MG63 (cell line): ENCODE measurements at regions not wholly inside any gene's neighbourhood (a gene's known extent, or its start where the extent isn't known, plus 50 kb on each side); places are given as distances from the start of the nearest gene placed in this dataset.
A peak's percentile ranks its signal among the peaks of the same experiment; 100 is the strongest.

ENCODE experiments used
- DNase-seq: peaks from one replicate; pipeline ENCODE4 v3.0.0-alpha.2; 2020
- H3K27me3 ChIP-seq: fragments of 250-450 bp; sonication (Bioruptor Pico); 2 replicates; pipeline ENCODE4 v1.5.1; 2020; ENCODE audit warnings: mild to moderate bottlenecking, moderate library complexity
- H3K36me3 ChIP-seq: fragments of 250-450 bp; sonication (Bioruptor Pico); 2 replicates; pipeline ENCODE4 v1.5.1; 2020; ENCODE audit warnings: mild to moderate bottlenecking, moderate library complexity
- H3K4me3 ChIP-seq: fragments of 250-450 bp; sonication (Bioruptor Pico); 2 replicates; pipeline ENCODE4 v1.5.1; 2020; ENCODE audit warnings: mild to moderate bottlenecking, moderate library complexity
- H3K9me3 ChIP-seq: fragments of 250-450 bp; sonication (Bioruptor Pico); 2 replicates; pipeline ENCODE4 v1.5.1; 2020; ENCODE audit warnings: mild to moderate bottlenecking, moderate library complexity

GRCh38 chr1:198888379-198888943 lies 249.6 kb downstream of the PTPRC start:
- no peaks in the 10 kb centered on the region for H3K27me3 ChIP-seq
- no peak for DNase-seq
- peaks cover 3% of the 10 kb centered on the region; the same call in 1 of the 2 replicates for H3K36me3 ChIP-seq
- no peak overlapping the region for H3K4me3 ChIP-seq
- H3K9me3 ChIP-seq = no peaks in the 10 kb centered on the region

GRCh38 chr1:198889101-198889500 lies 250.3 kb downstream of the PTPRC start:
- H3K36me3 ChIP-seq = peaks cover 3% of the 10 kb centered on the region; the same call in 1 of the 2 replicates
- no peaks in the 10 kb centered on the region for H3K9me3 ChIP-seq
- no peak overlapping the region for H3K4me3 ChIP-seq
- no peak for DNase-seq
- no peaks in the 10 kb centered on the region for H3K27me3 ChIP-seq

- DNase-seq = no peak
- H3K36me3 ChIP-seq = peaks cover 3% of the 10 kb centered on the region; the same call in 1 of the 2 replicates
- no peaks in the 10 kb centered on the region for H3K9me3 ChIP-seq
- no peak overlapping the region for H3K4me3 ChIP-seq
- no peaks in the 10 kb centered on the region for H3K27me3 ChIP-seq
These were observed 250.9 kb downstream of the PTPRC start for GRCh38 chr1:198889749-198890148.

- DNase-seq = peak; percentile 56
- Histone ChIP-seq H3K4me3 (no peak overlapping the region), H3K9me3 (no peaks in the 10 kb centered on the region), H3K27me3 (no peaks in the 10 kb centered on the region), H3K36me3 (peaks cover 7% of the 10 kb centered on the region; the same call in 1 of the 2 replicates)
These were observed 251.5 kb downstream of the PTPRC start for GRCh38 chr1:198890214-198890930.

GRCh38 chr1:198892065-198892464 lies 253.2 kb downstream of the PTPRC start:
- Histone ChIP-seq H3K27me3 (no peaks in the 10 kb centered on the region), H3K9me3 (no peaks in the 10 kb centered on the region), H3K4me3 (no peak overlapping the region), H3K36me3 (peaks cover 17% of the 10 kb centered on the region)
- DNase-seq = peak; percentile 70

GRCh38 chr1:198893141-198893540 lies 254.3 kb downstream of the PTPRC start:
- Histone ChIP-seq H3K4me3 (no peak overlapping the region), H3K36me3 (peaks cover 26% of the 10 kb centered on the region), H3K9me3 (no peaks in the 10 kb centered on the region), H3K27me3 (no peaks in the 10 kb centered on the region)
- DNase-seq = no peak

GRCh38 chr1:198893763-198894444 lies 255.1 kb downstream of the PTPRC start:
- DNase-seq = no peak
- Histone ChIP-seq H3K36me3 (peaks cover 31% of the 10 kb centered on the region), H3K27me3 (no peaks in the 10 kb centered on the region), H3K4me3 (no peak overlapping the region), H3K9me3 (no peaks in the 10 kb centered on the region)

- Histone ChIP-seq H3K27me3 (no peaks in the 10 kb centered on the region), H3K9me3 (no peaks in the 10 kb centered on the region), H3K4me3 (no peak overlapping the region), H3K36me3 (peaks cover 30% of the 10 kb centered on the region)
- peak; percentile 53 for DNase-seq
These were observed 262.4 kb downstream of the PTPRC start for GRCh38 chr1:198901266-198901665.

GRCh38 chr1:198902655-198903054 lies 263.8 kb downstream of the PTPRC start:
- peak; percentile 78 for DNase-seq
- Histone ChIP-seq H3K36me3 (peaks cover 23% of the 10 kb centered on the region), H3K9me3 (no peaks in the 10 kb centered on the region), H3K4me3 (peak overlapping the region; percentile 10; the same call in 1 of the 2 replicates), H3K27me3 (no peaks in the 10 kb centered on the region)

- DNase-seq = peak; percentile 57
- H3K27me3 ChIP-seq = no peaks in the 10 kb centered on the region
- no peaks in the 10 kb centered on the region for H3K9me3 ChIP-seq
- H3K36me3 ChIP-seq = peaks cover 19% of the 10 kb centered on the region
- peak overlapping the region; percentile 10; the same call in 1 of the 2 replicates for H3K4me3 ChIP-seq
These were observed 264.4 kb downstream of the PTPRC start for GRCh38 chr1:198903203-198903602.

- Histone ChIP-seq H3K27me3 (no peaks in the 10 kb centered on the region), H3K36me3 (peaks cover 16% of the 10 kb centered on the region), H3K4me3 (peak overlapping the region; percentile 10; the same call in 1 of the 2 replicates), H3K9me3 (no peaks in the 10 kb centered on the region)
- no peak for DNase-seq
These were observed 264.8 kb downstream of the PTPRC start for GRCh38 chr1:198903621-198904020.

GRCh38 chr1:198904321-198904720 lies 265.5 kb downstream of the PTPRC start:
- H3K36me3 ChIP-seq = peaks cover 10% of the 10 kb centered on the region

GRCh38 chr1:198906739-198907422 lies 268.0 kb downstream of the PTPRC start:
- no peaks in the 10 kb centered on the region for H3K9me3 ChIP-seq
- no peaks in the 10 kb centered on the region for H3K27me3 ChIP-seq
- no peaks in the 10 kb centered on the region for H3K36me3 ChIP-seq
- no peak for DNase-seq
- no peak overlapping the region for H3K4me3 ChIP-seq

More at GRCh38 chr1:198904321-198904720, 265.5 kb downstream of the PTPRC start:
- no peak for DNase-seq
- H3K4me3 ChIP-seq = peak overlapping the region; percentile 20
- no peaks in the 10 kb centered on the region for H3K9me3 ChIP-seq
- no peaks in the 10 kb centered on the region for H3K27me3 ChIP-seq

GRCh38 chr1:198907423-198907746 lies 268.5 kb downstream of the PTPRC start:
- Histone ChIP-seq H3K27me3 (no peaks in the 10 kb centered on the region), H3K4me3 (no peak overlapping the region), H3K9me3 (no peaks in the 10 kb centered on the region), H3K36me3 (peaks cover 3% of the 10 kb centered on the region; the same call in 1 of the 2 replicates)
- no peak for DNase-seq

GRCh38 chr1:198908995-198909394 lies 270.2 kb downstream of the PTPRC start:
- peaks cover 7% of the 10 kb centered on the region for H3K36me3 ChIP-seq
- H3K4me3 ChIP-seq = no peak overlapping the region
- no peak for DNase-seq
- no peaks in the 10 kb centered on the region for H3K9me3 ChIP-seq
- no peaks in the 10 kb centered on the region for H3K27me3 ChIP-seq

GRCh38 chr1:198909973-198910372 lies 271.1 kb downstream of the PTPRC start:
- no peak for DNase-seq
- H3K27me3 ChIP-seq = no peaks in the 10 kb centered on the region
- no peaks in the 10 kb centered on the region for H3K9me3 ChIP-seq
- no peak overlapping the region for H3K4me3 ChIP-seq
- H3K36me3 ChIP-seq = peaks cover 7% of the 10 kb centered on the region

- Histone ChIP-seq H3K9me3 (no peaks in the 10 kb centered on the region), H3K4me3 (no peak overlapping the region), H3K36me3 (peaks cover 7% of the 10 kb centered on the region), H3K27me3 (no peaks in the 10 kb centered on the region)
- no peak for DNase-seq
These were observed 272.0 kb downstream of the PTPRC start for GRCh38 chr1:198910816-198911215.
